Mononuclear cell (primary cell): ENCODE measurements at regions not wholly inside any gene's neighbourhood (a gene's known extent, or its start where the extent isn't known, plus 50 kb on each side); places are given as distances from the start of the nearest gene placed in this dataset.
"Not testable (repeated sequence)": the region's sequence is repeated elsewhere in the genome, so short reads cannot be mapped to it uniquely, and the experiment has no call there.

Source experiments
- H3K27me3 ChIP-seq: 2 replicates; pipeline ENCODE4 v1.6.0; 2011; ENCODE audit warnings: low read length, control low read depth; ENCODE audit not compliant: insufficient read depth
- H3K4me1 ChIP-seq: 2 replicates; pipeline ENCODE4 v1.5.1; 2011; ENCODE audit warnings: mild to moderate bottlenecking, low read length, control low read depth; ENCODE audit not compliant: insufficient read depth
- H3K4me3 ChIP-seq: 2 replicates; pipeline ENCODE4 v1.5.1; 2011; ENCODE audit warnings: mild to moderate bottlenecking, low read length, moderate library complexity
- H3K9me3 ChIP-seq: 2 replicates; pipeline ENCODE4 v1.5.1; 2011; ENCODE audit warnings: low read depth, mild to moderate bottlenecking, control low read depth, low read length

- H3K9me3 ChIP-seq, result no peaks in the 10 kb centered on the region
- H3K27me3 ChIP-seq, result no peaks in the 10 kb centered on the region
- H3K4me1 ChIP-seq, result peaks cover 19% of the 10 kb centered on the region
- H3K4me3 ChIP-seq, result no peak overlapping the region
Observed at GRCh38 chr20:40894237-40894630, 134.4 kb upstream of the TOP1 start.

GRCh38 chr20:40895182-40895581 lies 133.4 kb upstream of the TOP1 start:
- Histone ChIP-seq H3K27me3 (no peaks in the 10 kb centered on the region), H3K4me1 (peaks cover 19% of the 10 kb centered on the region), H3K9me3 (no peaks in the 10 kb centered on the region)

GRCh38 chr20:40896814-40897700 lies 131.6 kb upstream of the TOP1 start:
- Histone ChIP-seq H3K4me1 (peaks cover 13% of the 10 kb centered on the region), H3K4me3 (no peak overlapping the region), H3K27me3 (no peaks in the 10 kb centered on the region), H3K9me3 (no peaks in the 10 kb centered on the region)

More at GRCh38 chr20:40895182-40895581, 133.4 kb upstream of the TOP1 start:
- H3K4me3 ChIP-seq, result no peak overlapping the region

GRCh38 chr20:40899344-40899743 lies 129.3 kb upstream of the TOP1 start:
- Histone ChIP-seq H3K4me3 (no peak overlapping the region), H3K9me3 (no peaks in the 10 kb centered on the region), H3K4me1 (peaks cover 5% of the 10 kb centered on the region), H3K27me3 (no peaks in the 10 kb centered on the region)

- Histone ChIP-seq H3K9me3 (no peaks in the 10 kb centered on the region), H3K4me3 (no peak overlapping the region), H3K27me3 (no peaks in the 10 kb centered on the region), H3K4me1 (no peaks in the 10 kb centered on the region)
Observed at GRCh38 chr20:40900666-40901215, 127.9 kb upstream of the TOP1 start.

GRCh38 chr20:40902661-40903060 lies 126.0 kb upstream of the TOP1 start:
- no peaks in the 10 kb centered on the region for H3K9me3 ChIP-seq
- H3K4me1 ChIP-seq, result no peaks in the 10 kb centered on the region

GRCh38 chr20:40908309-40908708 lies 120.3 kb upstream of the TOP1 start:
- H3K9me3 ChIP-seq, result no peaks in the 10 kb centered on the region
- no peaks in the 10 kb centered on the region for H3K4me1 ChIP-seq
- H3K27me3 ChIP-seq, result no peaks in the 10 kb centered on the region
- no peak overlapping the region for H3K4me3 ChIP-seq

More at GRCh38 chr20:40902661-40903060, 126.0 kb upstream of the TOP1 start:
- Histone ChIP-seq H3K4me3 (no peak overlapping the region), H3K27me3 (no peaks in the 10 kb centered on the region)

GRCh38 chr20:40909489-40909888 lies 119.1 kb upstream of the TOP1 start:
- not testable (repeated sequence) for H3K27me3 ChIP-seq, H3K9me3 ChIP-seq, H3K4me3 ChIP-seq, H3K4me1 ChIP-seq

- H3K4me3 ChIP-seq, H3K4me1 ChIP-seq, H3K9me3 ChIP-seq, H3K27me3 ChIP-seq: not testable (repeated sequence)
Observed at GRCh38 chr20:40910436-40910835, 118.2 kb upstream of the TOP1 start.

GRCh38 chr20:40911152-40911551 lies 117.5 kb upstream of the TOP1 start:
- H3K9me3 ChIP-seq, H3K4me1 ChIP-seq, H3K27me3 ChIP-seq, H3K4me3 ChIP-seq: not testable (repeated sequence)

GRCh38 chr20:40913224-40914185 lies 115.1 kb upstream of the TOP1 start:
- Histone ChIP-seq H3K27me3 (no peaks in the 10 kb centered on the region), H3K9me3 (no peaks in the 10 kb centered on the region), H3K4me1 (no peaks in the 10 kb centered on the region), H3K4me3 (no peak overlapping the region)

GRCh38 chr20:40915756-40916155 lies 112.9 kb upstream of the TOP1 start:
- Histone ChIP-seq H3K4me1 (no peaks in the 10 kb centered on the region), H3K9me3 (no peaks in the 10 kb centered on the region), H3K27me3 (no peaks in the 10 kb centered on the region), H3K4me3 (no peak overlapping the region)

- no peaks in the 10 kb centered on the region for H3K9me3 ChIP-seq
- no peak overlapping the region for H3K4me3 ChIP-seq
- H3K4me1 ChIP-seq, result no peaks in the 10 kb centered on the region
- H3K27me3 ChIP-seq, result no peaks in the 10 kb centered on the region
Observed at GRCh38 chr20:40916276-40916675, 112.3 kb upstream of the TOP1 start.

GRCh38 chr20:40920291-40920690 lies 108.3 kb upstream of the TOP1 start:
- no peak overlapping the region for H3K4me3 ChIP-seq
- H3K9me3 ChIP-seq, result no peaks in the 10 kb centered on the region
- H3K4me1 ChIP-seq, result no peaks in the 10 kb centered on the region
- no peaks in the 10 kb centered on the region for H3K27me3 ChIP-seq

GRCh38 chr20:40922865-40923264 lies 105.8 kb upstream of the TOP1 start:
- H3K4me1 ChIP-seq, result peaks cover 6% of the 10 kb centered on the region

More at GRCh38 chr20:40922865-40923264, 105.8 kb upstream of the TOP1 start:
- Histone ChIP-seq H3K9me3 (no peaks in the 10 kb centered on the region), H3K27me3 (no peaks in the 10 kb centered on the region), H3K4me3 (no peak overlapping the region)
